ENCODE measurements at regions not wholly inside any gene's neighbourhood (a gene's known extent, or its start where the extent isn't known, plus 50 kb on each side); places are given as distances from the start of the nearest gene placed in this dataset.

- TF ChIP-seq, protein P1, sequence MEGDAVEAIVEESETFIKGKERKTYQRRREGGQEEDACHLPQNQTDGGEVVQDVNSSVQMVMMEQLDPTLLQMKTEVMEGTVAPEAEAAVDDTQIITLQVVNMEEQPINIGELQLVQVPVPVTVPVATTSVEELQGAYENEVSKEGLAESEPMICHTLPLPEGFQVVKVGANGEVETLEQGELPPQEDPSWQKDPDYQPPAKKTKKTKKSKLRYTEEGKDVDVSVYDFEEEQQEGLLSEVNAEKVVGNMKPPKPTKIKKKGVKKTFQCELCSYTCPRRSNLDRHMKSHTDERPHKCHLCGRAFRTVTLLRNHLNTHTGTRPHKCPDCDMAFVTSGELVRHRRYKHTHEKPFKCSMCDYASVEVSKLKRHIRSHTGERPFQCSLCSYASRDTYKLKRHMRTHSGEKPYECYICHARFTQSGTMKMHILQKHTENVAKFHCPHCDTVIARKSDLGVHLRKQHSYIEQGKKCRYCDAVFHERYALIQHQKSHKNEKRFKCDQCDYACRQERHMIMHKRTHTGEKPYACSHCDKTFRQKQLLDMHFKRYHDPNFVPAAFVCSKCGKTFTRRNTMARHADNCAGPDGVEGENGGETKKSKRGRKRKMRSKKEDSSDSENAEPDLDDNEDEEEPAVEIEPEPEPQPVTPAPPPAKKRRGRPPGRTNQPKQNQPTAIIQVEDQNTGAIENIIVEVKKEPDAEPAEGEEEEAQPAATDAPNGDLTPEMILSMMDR (IDR thresholded peaks at IDR 0.05) = no peak
- TF ChIP-seq REST (IDR thresholded peaks at IDR 0.05; ENCODE audit: insufficient read depth in 1 of 2, low read depth in 2 of 2, low read length in 1 of 2) = no peak
Observed at GRCh38 chr3:124207077-124207476, 215.2 kb upstream of the ROPN1 start.
